ENCODE measurements at regions not wholly inside any gene's neighbourhood (a gene's known extent, or its start where the extent isn't known, plus 50 kb on each side); places are given as distances from the start of the nearest gene placed in this dataset.
"Not testable (repeated sequence)": the region's sequence is repeated elsewhere in the genome, so short reads cannot be mapped to it uniquely, and the experiment has no call there.

DNA sequence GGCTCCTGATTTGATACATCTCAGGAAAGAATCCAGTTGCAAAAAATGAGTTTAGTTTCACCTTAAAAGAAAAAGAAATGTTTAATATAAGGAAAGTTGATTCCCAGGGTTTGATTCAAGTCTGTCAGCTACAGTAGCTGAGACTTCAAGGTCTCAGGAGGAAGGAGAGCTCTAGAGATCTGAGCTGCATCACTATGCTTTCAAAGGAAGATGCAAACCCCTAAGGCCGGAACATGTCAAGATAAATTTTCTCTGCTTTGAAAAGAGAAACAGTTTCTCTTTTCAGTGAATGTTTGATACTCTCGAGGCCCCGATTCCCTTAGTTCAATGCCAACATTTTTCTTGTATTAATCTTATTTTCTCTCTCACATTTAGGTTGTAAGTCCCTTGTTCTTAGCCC lies 128.6 kb downstream of the RGPD3 start:
- no peak for DNase-seq

DNA sequence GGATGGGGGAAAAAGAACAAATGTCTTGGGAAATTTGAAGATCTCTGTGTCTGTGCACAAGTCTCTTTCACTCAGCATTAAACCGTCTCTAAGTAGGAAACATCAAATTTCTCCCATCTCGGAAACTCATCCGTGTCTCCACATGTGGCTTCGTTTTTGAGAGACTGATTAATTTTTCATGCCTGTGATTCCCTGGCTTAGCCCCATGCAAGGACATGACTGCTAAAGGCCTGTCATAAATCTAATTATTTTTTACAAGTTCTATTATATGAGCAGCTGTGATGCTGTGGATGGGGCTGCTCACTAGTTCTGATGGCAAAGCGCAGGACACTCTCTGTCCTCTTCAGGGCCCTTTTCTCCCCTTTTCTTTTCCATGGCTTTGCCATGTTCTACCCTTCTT lies 129.1 kb downstream of the RGPD3 start:
- no peak for DNase-seq

DNA sequence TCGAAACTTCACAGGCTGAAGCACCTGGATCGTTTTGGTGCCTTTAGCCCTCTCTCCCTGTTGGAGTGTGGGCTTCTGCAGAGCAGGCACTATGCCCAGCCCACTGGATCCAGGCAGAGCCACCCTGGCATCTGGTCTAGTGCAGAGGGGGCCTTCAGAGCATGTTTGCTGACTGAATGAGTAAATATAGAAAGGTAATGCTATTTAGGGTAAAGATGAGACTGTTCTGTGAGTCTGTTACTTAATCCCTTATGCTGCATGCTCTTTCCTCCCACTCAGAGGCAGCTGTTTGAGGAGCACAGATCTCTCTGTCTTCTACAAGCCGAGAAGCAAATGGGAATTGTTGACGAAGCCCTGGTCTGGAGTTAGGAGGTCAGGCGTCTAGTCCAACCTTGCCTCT lies 130.2 kb downstream of the RGPD3 start:
- no peak for DNase-seq

DNA sequence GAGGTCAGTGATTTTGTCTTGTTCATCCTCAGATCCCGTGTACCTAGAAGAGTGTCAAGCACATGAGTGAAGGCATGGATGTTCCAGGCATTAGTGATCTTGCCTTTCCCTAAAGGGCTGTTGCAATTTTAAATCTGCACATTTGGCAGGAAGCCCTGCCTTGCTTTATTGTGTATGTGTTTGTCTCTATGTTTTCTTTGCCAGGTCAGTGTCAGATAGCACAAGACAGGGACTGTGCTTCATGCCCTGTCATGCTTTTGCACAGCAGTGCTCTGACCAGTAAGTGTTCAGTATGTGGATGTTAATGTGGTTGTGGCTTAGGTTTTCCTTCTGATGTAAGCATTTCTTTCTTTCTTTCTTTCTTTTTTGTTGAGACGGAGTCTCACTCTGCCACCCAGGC lies 131.5 kb downstream of the RGPD3 start:
- DNase-seq = no peak

DNA sequence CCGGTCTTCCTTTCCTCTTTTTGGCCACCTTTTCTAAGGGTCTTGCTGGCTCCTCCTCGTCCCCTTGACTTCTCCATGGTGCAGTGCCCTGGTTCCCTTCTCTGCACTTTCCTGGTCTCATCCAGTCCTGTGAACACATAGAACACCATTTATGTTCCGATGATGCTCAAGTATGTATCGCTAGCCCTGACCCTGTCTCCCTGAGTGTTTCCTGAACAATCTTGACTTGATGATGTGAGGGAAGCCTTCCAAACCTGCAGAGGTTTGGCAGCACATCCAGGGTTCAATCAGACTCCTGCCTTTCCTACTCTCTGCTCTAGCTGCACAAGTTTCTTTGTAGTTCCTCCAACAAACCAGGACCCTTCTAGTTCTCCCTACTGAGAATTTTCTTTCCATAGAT lies 132.1 kb downstream of the RGPD3 start:
- DNase-seq = no peak

GRCh38 chr2:106334802-106335201 lies 133.4 kb downstream of the RGPD3 start:
- DNase-seq = no peak

DNA sequence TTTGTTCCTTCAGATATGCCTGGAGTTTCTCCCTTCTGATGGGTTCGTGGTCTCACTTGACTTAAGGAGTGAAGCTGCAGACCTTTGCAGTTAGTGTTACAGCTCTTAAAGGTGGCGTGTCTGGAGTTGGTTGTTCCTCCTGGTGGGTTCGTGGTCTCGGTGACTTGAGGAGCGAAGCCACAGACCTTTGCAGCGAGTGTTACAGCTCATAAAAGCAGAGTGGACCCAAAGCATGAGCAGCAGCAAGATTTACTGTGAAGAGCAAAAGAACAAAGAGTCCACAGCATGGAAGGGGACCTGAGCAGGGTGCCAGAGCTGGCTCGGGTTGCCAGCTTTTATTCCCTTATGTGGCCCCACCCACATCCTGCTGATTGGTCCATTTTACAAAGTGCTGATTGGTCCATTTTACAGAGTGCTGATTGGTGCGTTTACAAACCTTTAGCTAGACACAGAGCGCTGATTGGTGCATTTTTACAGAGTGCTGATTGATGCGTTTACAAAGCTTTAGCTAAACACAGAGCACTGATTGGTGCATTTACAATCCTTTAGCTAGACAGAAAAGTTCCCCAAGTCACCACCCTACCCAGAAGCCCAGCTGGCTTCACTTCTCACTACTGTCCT lies 134.8 kb downstream of the RGPD3 start:
- not testable (repeated sequence) for DNase-seq

DNA sequence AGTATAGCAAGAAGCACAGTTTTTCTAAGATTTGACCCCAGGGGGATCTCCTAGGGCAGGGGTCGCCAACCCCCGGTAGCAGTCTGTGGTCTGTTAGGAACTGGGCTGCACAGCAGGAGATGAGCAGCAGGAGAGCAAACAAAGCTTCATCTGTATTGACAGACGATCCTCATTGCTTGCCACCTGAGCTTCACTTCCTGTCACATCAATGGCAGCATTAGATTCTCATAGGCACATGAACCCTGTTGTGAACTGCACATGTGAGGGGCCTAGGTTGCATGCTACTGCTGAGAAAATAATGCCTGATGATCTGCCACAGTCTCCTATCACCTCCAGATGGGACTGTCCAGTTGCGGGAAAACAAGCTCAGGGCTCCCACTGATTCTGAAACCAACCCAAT lies 136.2 kb downstream of the RGPD3 start:
- DNase-seq = no peak

GRCh38 chr2:106330384-106331261 lies 136.5 kb upstream of the UXS1 start:
- DNase-seq = not testable (repeated sequence)

DNA sequence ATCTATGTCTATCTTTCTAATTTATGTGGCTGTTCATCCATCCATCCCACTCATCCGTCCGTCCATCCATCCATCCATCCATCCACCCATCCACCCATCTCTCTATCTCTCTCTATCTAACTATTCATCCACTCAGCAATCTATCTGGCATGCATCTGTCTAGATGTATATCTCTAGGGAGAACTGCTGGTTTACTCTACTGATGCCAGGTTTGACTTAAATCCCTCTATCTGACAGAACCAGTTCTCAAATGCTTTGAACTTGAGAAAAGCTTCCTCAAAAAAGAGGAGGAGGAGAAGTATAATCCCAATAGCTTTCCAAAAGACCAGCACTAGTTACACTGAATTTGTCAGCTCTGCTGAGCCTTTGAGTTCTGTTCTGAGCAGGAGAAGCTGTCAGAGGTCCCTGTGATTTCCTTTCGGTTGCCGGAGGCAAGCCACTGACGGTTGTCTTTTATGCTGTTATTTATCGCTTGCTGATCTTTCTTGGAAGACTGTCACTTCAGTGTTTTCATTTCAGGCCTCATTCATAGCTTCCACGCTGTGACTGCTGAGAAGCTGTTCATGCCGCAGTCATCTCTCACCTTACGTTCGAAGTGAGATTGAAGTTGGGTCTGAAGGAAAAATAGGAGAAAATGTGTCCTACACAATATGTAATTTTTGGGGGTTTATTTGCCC lies 129.4 kb upstream of the UXS1 start:
- no peak for DNase-seq

- DNase-seq = no peak
Observed at GRCh38 chr2:106322281-106322680, 128.2 kb upstream of the UXS1 start.

DNA sequence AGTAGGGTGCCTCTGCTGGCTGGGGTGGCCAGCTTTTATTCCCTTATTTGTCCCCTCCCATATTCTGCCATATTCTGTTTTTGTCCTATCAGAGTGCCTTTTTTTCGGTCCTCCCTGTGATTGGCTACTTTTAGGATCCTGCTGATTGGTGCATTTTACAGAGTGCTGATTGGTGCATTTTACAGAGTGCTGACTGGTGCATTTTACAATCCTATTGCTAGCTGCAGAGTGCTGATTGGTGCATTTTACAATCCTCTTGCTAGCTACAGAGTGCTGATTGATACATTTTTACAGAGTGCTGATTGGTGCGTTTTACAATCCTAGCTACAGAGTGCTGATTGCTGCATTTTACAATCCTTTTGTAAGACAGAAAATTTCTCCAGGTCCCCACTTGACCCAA lies 126.3 kb upstream of the UXS1 start:
- DNase-seq = not testable (repeated sequence)

DNA sequence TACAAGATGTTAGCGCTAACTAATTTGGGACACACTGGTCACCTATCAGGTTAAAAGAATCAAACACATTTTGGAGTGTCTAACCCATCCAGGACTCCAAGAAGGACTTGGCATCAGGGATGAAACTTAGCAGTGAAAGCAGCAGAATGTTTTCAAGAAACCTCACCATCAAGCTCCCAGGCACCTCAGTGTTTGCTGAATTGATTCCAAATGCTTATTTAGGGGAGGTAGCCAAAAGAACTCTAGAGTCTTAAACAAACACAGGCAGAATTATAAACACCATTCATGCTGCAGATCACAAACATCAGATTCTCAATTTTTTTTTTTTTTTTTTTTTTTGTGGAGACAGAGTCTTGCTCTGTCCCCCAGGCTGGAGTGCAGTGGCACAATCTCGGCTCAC lies 122.8 kb upstream of the UXS1 start:
- DNase-seq = no peak

- peak; percentile 16 for DNase-seq
Observed at GRCh38 chr2:106314444-106314843, 120.3 kb upstream of the UXS1 start.

- no peak for DNase-seq
Observed at GRCh38 chr2:106311041-106311370, 116.9 kb upstream of the UXS1 start.

DNA sequence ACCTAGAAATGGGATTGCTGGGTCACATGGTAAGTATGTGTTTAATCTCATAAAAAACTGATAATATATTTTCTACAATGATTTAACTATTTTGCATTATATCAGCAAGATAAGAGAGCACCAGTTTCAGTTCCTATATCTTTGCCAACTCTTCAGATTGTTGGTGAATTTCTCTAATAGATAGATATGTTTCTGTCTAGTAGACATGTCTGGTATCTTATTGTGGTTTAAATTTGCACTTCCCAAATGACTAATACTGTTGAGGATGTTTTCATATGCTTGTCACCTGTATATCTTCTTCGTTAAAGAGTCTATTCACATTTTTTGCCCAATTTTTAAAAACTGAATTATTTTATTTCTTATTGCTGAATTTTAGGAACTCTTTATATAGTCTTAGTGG lies 113.8 kb upstream of the UXS1 start:
- no peak for DNase-seq

- DNase-seq = no peak
Observed at GRCh38 chr2:106306387-106306786, 112.3 kb upstream of the UXS1 start.

GRCh38 chr2:106304612-106305184 lies 110.6 kb upstream of the UXS1 start:
- no peak for DNase-seq

DNA sequence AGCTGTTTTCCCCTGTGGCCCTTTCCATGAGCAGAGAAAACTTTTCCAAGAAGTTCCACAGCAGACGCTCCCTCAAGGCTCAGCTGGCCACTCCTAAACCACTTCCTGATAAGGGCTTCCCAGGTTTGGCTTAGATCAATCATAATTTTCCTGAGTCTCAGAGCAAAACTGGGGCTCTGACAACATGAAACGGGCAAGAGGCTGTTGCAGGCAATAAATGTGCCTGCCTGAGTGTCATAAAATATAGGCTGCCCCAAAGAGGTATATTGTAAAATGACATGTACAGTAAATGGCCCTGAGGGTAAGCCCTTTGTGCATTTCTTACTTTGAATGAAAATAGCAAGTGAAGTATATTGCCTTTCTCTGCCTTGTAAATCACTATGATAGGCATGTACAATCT lies 105.6 kb upstream of the UXS1 start:
- no peak for DNase-seq

- DNase-seq = no peak
Observed at GRCh38 chr2:106296182-106296815, 102.2 kb upstream of the UXS1 start.

- DNase-seq = no peak
Observed at GRCh38 chr2:106294182-106294581, 100.1 kb upstream of the UXS1 start.

GRCh38 chr2:106293271-106293783 lies 99.2 kb upstream of the UXS1 start:
- no peak for DNase-seq

DNA sequence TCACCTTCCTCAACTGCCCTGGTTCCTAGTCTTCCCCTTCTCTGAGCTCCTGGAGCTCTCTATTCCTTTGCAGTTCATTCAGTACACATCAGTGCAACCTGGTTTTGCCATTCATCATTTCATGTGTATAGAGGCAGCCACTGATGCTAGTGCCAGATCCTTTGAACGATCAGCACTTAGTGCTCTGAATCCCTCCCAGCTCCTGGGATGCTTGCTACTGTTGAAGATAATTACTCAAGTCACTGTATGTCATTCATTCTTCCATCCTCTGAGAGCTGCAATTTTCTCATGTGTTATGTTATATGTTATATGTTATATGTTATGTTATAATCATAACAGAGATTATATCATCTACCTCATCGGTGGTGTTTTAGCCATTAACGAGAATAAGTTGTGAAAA lies 98.5 kb upstream of the UXS1 start:
- DNase-seq = no peak

All from activated CD4-positive, alpha-beta T cell treated with anti-CD3 and anti-CD28 coated beads, Interleukin-2, Interleukin-6, amounts not matched to agents 100 ng/mL and 50 ng/mL, durations not matched to agents 16 hours and 8 hours (primary cell).